Testis (tissue), 2 donors: ENCODE measurements at regions not wholly inside any gene's neighbourhood (a gene's known extent, or its start where the extent isn't known, plus 50 kb on each side); places are given as distances from the start of the nearest gene placed in this dataset.

Source experiments
- CTCF ChIP-seq, 3 experiments: fragments of 450-650 bp in 2 of 3; fragments of 200-600 bp in 1 of 3; sonication (generic) in 1 of 3; IDR thresholded peaks; one replicate each; pipeline ENCODE4 v1.5.1; 2016 to 2019; ENCODE audit warnings: antibody characterized with exemption in 3 of 3, mild to moderate bottlenecking in 2 of 3, moderate library complexity in 1 of 3
- POLR2A ChIP-seq: fragments of 450-650 bp; IDR thresholded peaks from one replicate; pipeline ENCODE4 v1.6.1; 2017; ENCODE audit warnings: antibody characterized with exemption, mild to moderate bottlenecking, moderate library complexity

- TF ChIP-seq POLR2A (no peak), CTCF (IDR thresholded peaks at IDR 0.05) (no peak)
Measured at GRCh38 chr7:89988074-89988473, 166.2 kb upstream of the STEAP1 start.
